ENCODE measurements at regions not wholly inside any gene's neighbourhood (a gene's known extent, or its start where the extent isn't known, plus 50 kb on each side); places are given as distances from the start of the nearest gene placed in this dataset.

GRCh38 chr6:10307476-10307875, 107.4 kb downstream of the TFAP2A start:
- no peak for ATAC-seq

DNA sequence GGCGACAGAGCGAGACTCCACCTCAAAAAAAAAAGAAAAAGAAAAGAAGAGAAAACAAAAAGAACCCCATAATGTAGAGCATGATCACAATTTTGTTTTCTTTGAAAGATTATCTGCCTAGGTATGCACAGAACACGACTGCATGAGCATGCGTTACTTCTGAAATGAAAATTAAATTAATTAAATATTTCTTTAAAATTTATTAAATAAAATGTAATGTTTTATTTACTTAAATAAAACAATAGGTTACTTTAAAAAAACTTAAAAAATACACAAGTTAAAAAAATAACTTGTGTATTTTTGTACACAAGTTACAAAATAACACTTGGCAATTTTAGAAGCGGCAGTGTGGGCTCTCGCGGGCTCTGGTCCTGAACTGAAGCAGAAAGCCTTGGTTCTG, 107.8 kb downstream of the TFAP2A start:
- ATAC-seq, result no peak
- intact Hi-C loops (cut with DNase I), result no loop called here

More at GRCh38 chr6:10307476-10307875, 107.4 kb downstream of the TFAP2A start:
- DNase-seq (ENCODE audit: low spot score), result no peak
- intact Hi-C loops (cut with DNase I), result no loop called here

GRCh38 chr6:10305790-10306415, 109.0 kb downstream of the TFAP2A start:
- intact Hi-C loops (cut with DNase I), result no loop called here
- DNase-seq (ENCODE audit: low spot score), result no peak
- no peak for ATAC-seq

More for the DNA sequence above, 107.8 kb downstream of the TFAP2A start:
- no peak for DNase-seq (ENCODE audit: low spot score)

GRCh38 chr6:10303608-10304506, 111.0 kb downstream of the TFAP2A start:
- ATAC-seq, result no peak
- no peak for DNase-seq (ENCODE audit: low spot score)
- intact Hi-C loops (cut with DNase I), result no loop called here

GRCh38 chr6:10302566-10303235, 112.2 kb downstream of the TFAP2A start:
- no peak for ATAC-seq
- intact Hi-C loops (cut with DNase I), result no loop called here
- DNase-seq (ENCODE audit: low spot score), result no peak

- DNase-seq (ENCODE audit: low spot score), result no peak
- ATAC-seq, result no peak
- intact Hi-C loops (cut with DNase I), result no loop called here
These were observed 114.8 kb downstream of the TFAP2A start for GRCh38 chr6:10300071-10300470.

- no peak for ATAC-seq
- intact Hi-C loops (cut with DNase I), result no loop called here
These were observed 117.0 kb downstream of the TFAP2A start for GRCh38 chr6:10297832-10298231.

DNA sequence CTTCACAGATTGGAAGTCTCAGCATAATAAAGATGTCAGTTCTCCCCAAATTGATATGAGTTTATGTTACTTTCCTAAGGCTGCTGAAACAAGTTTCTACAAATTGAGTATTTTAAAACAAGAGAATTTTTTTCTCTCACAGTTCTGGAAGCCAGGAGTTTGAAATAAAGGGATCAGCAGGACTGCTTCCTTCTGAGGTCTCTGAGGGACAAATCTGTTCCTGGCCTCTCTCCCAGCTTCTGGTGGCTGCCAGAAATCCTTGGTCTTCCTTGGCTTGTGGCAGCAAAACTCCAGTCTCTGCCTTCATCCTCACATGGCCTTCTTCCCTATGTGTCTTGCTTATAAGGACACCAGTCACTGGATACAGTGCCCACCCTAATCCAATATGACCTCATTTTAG, 136.1 kb downstream of the TFAP2A start:
- peak; percentile 39 for ATAC-seq
- intact Hi-C loops (cut with DNase I), result no loop called here

More at GRCh38 chr6:10297832-10298231, 117.0 kb downstream of the TFAP2A start:
- no peak for DNase-seq (ENCODE audit: low spot score)

GRCh38 chr6:10276660-10277287, 138.1 kb downstream of the TFAP2A start:
- intact Hi-C loops (cut with DNase I), result no loop called here
- ATAC-seq (no peak), DNase-seq (ENCODE audit: low spot score) (no peak)

More for the DNA sequence above, 136.1 kb downstream of the TFAP2A start:
- DNase-seq (ENCODE audit: low spot score), result no peak

- intact Hi-C loops (cut with DNase I), result no loop called here
- DNase-seq (ENCODE audit: low spot score), result no peak
- ATAC-seq, result no peak
These were observed 138.8 kb downstream of the TFAP2A start for GRCh38 chr6:10276106-10276505.

GRCh38 chr6:10272591-10272990, 142.3 kb downstream of the TFAP2A start:
- intact Hi-C loops (cut with DNase I), result no loop called here
- ATAC-seq (no peak), DNase-seq (ENCODE audit: low spot score) (no peak)

DNA sequence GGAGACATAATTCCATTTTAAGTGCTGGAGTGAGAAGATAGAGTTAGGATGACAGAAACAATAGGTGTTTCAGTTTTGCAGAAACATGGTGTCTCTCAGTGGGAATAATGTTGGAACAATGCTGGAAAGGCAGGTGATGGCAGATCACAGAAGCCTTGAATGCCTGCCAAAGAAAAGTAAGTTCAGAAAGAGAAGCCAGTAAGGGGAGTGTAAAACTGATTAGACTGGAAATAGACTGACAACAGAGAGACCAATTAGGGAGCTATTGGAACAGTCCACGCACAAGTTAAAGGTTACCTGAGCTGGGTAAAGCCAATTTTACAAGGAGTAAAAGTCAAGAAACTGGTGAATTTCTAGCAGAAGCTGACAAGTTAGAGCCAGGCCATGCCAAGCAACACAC, 142.9 kb downstream of the TFAP2A start:
- ATAC-seq, result no peak
- intact Hi-C loops (cut with DNase I), result no loop called here
- DNase-seq (ENCODE audit: low spot score), result no peak

GRCh38 chr6:10269814-10270472, 144.9 kb downstream of the TFAP2A start:
- ATAC-seq (no peak), DNase-seq (ENCODE audit: low spot score) (no peak)
- intact Hi-C loops (cut with DNase I), result no loop called here

GRCh38 chr6:10268611-10269310, 146.1 kb downstream of the TFAP2A start:
- DNase-seq (ENCODE audit: low spot score) (no peak), ATAC-seq (no peak)
- intact Hi-C loops (cut with DNase I), result no loop called here

GRCh38 chr6:10268111-10268510, 146.8 kb downstream of the TFAP2A start:
- ATAC-seq (no peak), DNase-seq (ENCODE audit: low spot score) (no peak)
- intact Hi-C loops (cut with DNase I), result no loop called here

DNA sequence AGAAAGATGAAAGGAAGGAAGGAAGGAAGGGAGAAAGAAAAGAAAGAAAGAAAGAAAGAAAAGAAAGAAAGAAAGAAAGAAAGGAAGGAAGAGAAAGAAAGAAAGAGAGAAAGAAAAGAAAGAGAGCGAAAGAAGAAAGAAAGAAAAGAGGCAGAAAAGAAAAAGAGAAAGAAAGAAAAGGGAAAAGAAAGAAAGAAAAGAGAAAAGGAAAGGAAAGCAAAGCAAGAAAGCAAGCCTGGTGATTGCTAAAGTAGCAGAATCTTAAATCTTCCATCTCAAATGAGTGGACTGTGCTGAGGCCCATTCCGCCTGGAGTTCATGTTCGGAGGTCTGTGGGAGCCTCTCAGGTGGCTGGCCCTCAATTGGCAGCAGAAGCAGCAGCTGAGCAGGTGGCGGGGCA, 148.4 kb downstream of the TFAP2A start:
- no peak for DNase-seq (ENCODE audit: low spot score)
- no peak for ATAC-seq
- intact Hi-C loops (cut with DNase I), result no loop called here

GRCh38 chr6:10266061-10266460, 148.8 kb downstream of the TFAP2A start:
- DNase-seq (ENCODE audit: low spot score) (no peak), ATAC-seq (no peak)
- intact Hi-C loops (cut with DNase I), result no loop called here

GRCh38 chr6:10262505-10262904, 152.4 kb downstream of the TFAP2A start:
- ATAC-seq (no peak), DNase-seq (ENCODE audit: low spot score) (no peak)
- intact Hi-C loops (cut with DNase I), result no loop called here
